GM19455 (cell line): ENCODE measurements at regions not wholly inside any gene's neighbourhood (a gene's known extent, or its start where the extent isn't known, plus 50 kb on each side); places are given as distances from the start of the nearest gene placed in this dataset.

Source experiments
- ATAC-seq: cut with Tn5 transposase; IDR thresholded peaks from one replicate; pipeline ENCODE4 v1.9.1; 2021; ENCODE audit not compliant: unreplicated experiment

DNA sequence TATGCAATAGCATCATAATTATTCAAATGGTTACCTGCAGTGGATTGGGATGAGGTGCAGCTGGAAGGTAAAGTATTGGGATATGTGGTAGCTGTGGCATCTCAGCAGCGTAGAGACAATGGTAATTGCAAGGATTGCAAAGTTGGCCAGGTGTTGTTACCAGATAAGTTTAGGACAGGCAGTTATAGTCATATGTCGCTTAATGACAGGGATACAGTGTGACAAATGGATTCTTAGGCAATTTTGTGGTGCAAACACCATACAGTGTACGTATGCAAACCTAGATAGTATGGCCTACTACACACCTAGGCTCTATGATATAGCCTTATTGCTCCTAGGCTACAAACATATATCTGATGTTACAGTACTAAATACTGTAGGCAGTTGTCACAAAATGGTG is 163.5 kb upstream of the LYZL2 start:
- no peak for ATAC-seq

DNA sequence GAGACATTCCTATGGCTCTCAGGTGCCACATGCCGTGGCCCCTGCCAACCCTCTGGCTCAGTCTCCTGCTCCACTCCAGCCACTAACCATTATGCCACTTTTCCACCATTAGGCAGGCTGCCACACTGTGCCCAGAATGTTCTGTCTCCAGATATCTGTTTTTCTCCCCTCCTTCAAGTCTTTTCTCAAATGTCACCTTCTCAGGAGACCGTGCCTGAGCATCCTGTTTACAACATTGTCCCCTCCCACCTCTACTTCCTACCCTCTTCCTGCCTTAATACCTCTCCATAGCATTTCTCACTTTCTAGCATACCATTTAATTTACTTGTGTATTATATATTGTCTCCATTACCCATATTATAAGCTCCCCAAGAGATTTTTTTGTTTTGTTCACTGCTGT is 162.5 kb upstream of the LYZL2 start:
- no peak for ATAC-seq

DNA sequence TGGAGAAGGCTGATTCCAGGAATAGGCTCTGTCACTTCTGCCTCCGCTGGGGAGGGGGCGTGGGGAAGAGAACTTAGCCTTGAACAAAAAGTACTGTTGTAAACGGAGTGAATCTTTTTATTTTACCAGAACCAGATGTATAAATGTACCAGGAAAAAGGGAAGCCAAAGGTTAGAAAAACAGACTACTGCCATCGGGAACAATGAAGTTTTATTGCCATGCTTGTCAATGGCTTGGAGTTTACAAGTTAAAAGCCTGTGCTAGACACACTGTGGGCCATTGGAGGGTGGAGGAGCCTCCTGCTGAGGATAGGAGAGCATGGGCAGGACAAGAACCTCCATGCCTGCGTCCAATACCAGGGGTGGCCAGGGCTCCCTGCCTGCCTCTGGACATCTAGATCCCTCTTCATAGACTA is 161.7 kb upstream of the LYZL2 start:
- no peak for ATAC-seq

DNA sequence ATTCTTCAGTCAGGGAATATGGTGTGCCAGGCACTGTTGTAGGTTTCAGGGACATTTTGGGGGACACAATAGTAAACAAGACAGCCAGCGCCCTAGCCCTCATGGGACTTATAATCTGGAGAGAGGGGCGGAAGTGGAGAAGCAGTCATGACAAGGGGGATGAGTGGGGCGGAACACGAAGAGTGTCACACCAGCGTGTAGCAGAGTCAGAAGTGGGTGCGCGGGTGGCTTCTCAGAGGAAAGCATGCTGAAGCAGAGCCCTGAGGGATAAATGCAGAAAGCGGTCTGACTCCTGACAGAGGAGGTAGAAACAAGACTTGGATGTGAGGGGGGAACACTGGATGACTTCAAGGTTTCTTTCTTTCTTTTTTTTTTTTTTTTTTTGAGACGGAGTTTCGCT is 160.3 kb upstream of the LYZL2 start:
- no peak for ATAC-seq

DNA sequence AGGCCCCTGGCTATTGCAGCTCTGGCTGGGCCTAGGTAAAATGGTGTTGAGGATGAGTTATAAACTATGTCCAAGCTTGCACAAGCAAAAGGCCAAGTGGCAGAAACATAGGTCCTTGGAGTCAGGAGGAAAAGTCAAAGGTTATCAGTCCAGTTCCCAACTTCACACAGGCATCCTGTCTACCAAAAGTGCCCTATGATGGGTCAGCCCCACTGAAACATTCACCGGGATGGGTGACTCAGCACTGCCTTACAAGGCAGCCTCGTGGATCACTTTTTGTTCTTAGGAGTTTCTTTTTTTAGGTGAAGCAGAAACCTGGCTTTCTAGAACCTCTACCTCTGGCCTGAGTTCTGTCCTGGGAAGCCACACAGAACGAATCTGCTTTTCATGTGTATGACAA is 158.8 kb upstream of the LYZL2 start:
- no peak for ATAC-seq

DNA sequence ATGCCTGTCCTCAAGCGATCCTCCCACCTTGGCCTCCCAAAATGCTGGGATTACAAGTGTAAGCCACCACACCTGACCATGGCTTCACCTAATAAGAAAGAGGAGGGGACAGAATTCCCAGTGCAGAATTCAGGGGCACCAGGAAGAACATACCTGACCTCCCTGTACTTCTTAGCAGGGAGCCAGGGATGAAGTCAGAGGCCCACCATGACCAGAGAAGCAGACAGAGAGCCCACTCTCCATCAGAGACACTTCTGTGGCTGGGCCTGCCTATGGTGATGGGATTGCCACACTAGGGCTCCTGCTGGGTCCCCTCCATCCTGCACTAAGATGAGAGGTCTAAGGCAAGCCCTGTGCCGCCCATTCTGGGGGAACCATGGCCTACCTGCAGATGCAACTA is 157.4 kb upstream of the LYZL2 start:
- no peak for ATAC-seq

DNA sequence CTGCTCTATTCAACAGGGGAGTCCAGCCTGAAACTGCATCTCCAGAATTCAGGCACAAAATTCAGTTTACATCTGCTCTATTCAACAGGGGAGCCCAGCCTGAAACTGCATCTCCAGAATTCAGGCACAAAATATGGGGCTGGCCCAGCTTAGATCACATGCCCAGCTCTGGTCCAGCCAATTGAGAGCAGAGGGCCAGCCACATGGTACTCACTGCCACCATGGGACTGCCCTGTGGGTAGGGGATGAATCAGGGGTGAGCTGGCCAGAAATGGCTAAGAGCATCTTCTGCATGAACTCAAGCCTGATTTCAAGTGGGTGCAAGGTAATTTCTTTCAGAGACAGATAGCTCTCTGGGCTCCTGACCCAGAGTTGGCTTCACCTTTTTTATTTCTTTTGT is 156.6 kb upstream of the LYZL2 start:
- ATAC-seq, result no peak

DNA sequence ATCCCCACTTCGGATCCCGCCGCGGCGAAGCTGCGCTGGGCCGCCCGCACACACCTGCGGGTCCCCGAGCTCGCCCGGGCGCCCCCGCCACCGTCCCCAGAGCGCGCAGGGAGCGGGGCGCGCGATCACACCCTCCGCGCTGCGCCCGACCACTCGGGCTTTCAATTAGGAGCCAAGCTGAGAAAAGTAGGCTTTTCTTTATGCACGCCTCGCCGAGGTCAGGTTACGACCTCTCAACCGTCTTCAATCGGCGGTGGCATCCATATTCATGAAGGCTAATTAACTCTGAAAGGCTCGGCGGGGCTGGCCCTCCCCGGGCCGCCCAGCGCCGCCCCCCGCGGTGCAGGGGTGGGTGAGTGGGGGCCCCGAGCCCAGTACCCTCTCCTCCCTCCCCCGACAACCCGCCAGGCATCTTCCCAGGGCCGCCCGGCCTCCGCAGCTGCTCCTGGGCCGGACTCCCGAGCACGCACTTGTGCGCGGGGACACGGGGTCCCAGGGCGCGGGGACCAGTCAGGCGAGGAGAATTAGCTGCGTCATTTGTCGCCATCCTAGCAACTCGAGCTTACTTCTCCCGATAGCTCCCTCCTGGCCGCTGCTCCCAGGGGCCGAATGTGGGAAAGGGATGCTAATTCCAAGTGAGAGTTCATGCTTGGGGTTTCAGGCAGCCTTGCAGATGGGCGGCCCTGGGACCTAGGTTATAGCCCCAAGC is 155.5 kb upstream of the LYZL2 start:
- no peak for ATAC-seq

DNA sequence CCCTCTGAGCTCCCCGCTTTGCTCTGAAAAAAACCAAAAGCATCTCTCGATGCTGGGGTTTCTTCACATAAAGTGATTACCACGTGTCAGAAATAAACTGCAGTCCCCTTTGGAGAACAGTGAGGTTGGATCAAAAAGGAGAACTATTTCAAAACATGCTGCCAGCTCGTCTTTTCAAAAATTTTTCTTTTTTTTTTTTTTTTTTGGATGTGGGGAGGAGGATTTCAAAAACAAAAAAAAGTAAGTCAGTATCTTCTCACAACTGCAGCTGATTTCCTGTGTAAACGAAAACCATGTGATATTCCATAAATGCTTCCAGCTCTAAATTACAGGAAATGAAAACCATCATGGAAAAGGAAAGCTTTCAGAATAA is 155.0 kb upstream of the LYZL2 start:
- ATAC-seq, result no peak

DNA sequence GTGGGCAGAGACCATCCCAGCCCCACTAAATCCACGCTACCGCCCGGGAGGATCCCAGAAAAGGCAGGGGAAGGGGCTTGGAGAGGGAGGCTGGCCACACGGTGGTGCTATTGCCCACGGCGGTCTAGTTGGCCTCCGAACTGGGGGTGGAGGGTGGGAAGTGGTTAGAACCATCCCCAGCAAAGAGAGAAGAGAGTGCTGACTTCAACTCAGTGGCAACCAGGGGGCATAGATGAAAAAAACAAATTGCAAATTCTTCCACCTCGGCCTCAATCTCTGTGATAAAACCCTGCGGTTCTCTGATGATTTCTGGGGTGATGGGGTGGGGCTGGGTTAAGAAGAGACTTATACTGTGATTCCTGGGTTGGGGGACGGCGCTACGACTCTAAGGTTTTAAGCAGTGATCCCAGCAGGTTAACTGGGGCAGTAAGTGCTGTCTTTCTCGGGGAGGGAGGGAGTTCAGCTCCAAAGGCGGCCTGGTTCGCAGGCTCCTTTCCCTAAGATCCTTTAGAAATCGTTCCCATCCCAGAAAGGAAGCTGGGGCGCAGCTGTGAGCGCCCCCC is 154.5 kb upstream of the LYZL2 start:
- ATAC-seq, result peak; percentile 41

DNA sequence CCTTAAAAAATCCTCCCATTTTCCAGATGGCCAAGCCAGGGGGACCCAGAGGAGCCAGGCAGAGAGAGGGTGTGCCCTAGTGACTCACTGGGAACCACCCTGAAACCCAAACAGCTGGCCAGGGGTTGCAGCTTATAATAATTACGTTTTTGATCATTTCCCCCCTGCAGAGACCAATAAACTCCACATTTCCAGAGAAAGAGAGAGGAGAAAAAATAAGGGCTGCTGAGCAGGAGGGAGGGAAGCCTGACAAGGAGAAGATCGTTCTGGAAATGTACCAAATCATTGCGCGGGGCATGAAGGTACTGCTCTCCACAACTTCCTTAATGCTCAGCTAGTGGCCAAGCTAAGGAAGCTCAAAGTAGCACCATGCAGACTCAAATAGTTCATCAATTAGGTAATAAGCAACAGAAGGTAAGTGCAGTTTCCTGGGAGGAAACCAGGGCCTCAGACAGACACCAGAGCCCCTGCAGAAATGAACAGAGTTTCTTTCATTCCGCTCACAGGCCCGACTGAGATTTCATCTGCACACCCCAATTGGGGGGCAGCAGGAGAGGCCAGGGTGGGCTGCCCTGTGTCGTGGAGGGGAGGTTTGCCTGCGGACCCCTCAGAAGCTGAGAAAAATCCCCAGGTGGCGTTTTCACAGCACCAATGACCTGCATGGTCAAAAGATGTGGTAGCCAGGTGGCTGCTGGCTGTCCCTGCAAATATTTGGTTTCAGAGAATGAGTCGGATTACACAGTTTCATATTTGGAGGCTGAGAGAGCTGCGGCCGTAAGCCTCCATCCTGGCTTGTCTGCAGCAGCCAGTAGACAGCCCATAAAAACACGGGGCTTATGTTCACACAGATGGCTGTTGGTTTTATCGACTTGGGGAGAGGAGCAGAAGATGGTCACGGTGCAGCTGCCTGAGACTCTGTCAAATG is 153.2 kb upstream of the LYZL2 start:
- ATAC-seq, result peak; percentile 52

DNA sequence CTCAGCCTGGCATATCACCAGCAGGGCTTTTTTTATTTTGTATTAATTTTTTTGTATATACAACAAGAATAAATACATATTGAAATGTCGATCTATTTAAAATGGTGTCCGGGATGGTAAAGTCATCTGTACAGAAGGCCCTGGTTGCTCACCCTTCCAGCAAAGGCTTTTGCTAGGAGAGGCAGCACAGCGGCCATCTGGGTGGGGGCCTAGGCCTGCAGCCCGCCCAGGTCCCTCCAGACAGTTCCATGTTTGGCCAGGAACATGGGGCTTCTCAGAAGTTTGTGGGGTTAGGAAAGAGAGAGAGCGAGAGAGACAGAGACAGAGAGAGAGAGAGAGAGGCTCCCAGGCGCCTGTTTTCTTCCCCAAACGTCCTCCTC is 152.6 kb upstream of the LYZL2 start:
- ATAC-seq, result no peak

DNA sequence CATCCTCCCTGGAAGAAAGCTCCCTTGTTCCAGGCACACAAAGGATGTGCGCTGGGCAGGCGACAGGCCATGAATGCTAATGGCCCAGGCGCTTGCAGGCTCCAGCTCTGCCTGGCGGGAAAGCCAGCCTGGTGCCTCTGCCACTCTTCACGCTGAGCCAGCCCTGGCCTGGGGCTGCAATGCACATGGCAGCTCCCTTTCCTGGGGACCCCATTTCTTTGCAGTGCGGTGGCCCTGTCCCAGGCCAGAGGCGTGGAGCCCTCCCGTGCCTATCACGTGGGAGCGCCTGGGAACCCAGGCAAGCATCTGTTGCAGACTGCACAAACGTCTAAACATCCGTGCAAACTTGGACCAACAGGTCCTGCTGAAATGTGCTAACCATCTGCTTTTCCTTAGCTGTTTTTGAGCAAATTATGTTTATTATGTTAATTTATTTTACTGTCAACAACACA is 152.1 kb upstream of the LYZL2 start:
- ATAC-seq, result no peak

DNA sequence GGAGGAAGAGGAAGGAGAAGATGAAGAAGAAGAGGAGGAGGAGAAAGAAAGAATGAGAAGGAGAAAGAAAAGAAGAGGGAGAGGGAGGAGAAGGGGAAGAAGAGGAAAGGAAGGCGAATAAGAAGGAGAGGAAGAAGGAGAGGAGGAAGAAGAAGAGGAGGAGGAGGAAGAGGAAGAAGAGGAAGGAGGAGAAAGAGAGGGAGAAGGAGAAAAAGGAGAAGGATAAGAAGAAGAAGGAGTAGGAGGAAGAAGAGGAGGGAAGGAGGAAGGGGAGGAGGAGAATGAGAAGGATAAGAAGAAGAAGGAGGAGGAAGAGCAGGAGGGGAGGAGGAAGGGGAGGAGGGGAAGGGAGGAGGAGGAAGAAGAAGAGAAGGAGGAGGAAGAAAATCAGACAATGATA is 149.2 kb upstream of the LYZL2 start:
- no peak for ATAC-seq

DNA sequence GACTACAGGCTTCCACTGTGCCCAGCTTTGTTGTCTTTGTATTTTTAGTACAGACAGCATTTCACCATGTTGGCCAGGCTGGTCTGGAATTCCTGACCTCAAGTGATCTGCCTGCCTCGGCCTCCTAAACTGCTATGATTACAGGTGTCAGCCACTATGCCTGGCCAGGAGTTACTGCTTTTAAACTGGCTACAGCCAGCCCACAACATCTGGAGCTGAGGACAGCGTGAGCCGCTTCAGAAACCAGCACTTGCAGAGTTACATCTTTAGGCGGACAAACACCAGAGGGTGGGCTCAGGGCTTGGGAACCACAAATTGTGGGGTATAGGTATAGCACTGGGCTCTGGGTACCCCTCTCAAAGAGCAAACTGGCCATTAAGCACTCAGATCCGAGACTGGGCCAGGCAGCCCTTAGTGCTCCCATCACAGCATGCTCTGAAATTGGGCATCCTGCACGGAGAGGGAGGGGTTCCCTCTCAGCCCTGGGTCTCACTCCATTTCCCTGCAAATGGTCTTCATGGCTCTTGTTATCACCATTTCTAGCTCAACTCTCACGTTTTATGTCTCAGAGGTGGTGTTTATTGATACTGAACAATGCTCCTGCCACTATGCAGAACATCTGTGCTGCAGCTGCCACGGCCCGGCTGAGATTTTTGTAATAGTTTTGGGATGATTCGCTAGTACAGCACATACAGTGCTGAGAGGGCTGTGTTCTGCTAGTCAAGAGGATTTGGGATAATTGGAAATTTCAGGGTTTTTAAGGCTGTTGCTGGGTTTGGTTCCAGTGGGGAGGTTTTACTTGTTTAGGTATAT is 146.4 kb upstream of the LYZL2 start:
- no peak for ATAC-seq

DNA sequence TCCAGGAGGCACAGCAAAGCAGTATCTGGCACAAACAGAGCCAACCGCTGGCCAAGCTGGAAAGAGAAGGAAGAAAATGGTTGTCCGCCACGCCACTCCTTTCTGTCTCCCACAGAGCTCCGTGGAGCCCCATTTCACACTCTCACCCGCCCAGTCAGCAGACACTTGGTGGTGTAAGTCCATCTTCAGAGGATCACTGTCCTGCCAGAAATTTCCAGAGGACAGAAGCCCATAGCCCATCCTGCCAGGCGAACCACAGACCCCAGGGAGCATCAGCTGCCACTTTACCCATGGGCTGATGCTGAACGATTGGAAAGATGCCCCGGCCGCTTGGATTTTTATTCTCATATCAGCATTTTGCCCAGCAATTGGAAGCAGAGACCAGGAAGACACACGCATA is 144.7 kb upstream of the LYZL2 start:
- ATAC-seq, result no peak

DNA sequence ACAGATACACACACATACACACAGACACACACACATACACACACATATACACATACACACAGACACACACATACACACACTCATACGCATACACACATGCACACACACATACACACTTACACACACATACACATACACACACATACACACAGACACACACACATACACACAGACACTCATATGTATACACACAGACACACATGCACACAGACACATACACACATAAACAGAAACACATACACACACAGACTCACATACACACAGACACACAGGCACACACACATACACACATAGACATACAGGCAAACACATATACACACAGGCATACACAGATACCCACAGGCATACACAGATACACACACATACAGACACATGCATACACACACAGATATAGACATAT is 143.9 kb upstream of the LYZL2 start:
- no peak for ATAC-seq

DNA sequence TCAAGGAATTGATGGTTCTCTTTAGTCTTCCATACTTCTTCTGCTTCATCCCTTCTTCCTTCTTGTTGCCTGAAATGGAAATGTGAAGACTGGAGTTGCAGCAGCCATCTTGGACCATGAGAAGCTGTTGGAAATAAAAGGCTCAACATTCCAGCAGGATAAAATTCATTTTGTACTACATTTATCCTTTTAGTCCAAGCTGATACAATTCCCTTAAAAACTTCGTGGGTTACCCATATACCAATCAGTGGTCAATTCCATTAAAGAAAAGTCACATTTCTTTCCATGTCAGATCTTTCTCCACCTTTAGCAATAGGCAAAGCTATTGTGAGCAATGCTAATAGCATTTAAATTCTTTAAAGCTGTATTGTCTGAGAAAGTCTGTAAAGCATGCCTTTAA is 141.3 kb upstream of the LYZL2 start:
- no peak for ATAC-seq

DNA sequence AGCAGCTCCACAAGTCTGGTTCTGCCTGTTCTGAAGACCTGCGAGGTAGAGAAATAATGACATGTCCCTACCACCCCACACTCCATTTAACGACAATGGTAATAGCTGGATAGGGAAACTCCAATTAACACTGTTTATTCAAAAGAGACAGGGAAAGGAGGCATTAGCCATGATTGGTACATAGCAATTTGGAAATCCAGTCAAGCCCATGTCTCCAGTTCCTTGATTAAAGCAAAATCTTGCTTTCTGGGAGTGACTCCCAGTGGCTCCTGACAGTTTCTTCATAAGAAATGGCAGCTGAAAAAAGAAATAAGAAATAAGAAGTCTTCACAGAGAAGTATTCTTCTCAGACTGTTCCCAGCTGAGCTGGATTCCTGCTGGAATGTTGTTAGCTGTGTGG is 140.7 kb upstream of the LYZL2 start:
- no peak for ATAC-seq

DNA sequence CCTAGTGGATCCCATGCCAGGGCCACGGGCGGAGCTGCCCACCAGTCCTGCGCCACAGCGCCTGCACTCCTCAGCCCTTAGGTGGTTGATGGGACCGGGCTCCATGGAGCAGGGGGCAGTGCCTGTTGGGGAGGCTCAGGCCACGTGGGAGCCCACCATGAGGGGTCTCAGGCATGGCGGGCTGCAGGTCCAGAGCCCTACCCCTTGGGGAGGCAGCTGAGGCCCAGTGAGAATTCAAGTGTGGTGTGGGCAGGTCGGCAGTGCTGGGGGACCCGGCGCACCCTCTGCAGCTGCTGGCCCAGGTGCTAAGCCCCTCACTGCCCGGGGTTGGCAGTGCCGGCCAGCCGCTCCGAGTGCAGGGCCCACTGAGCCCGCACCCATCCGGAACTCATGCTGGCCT is 139.8 kb upstream of the LYZL2 start:
- no peak for ATAC-seq

DNA sequence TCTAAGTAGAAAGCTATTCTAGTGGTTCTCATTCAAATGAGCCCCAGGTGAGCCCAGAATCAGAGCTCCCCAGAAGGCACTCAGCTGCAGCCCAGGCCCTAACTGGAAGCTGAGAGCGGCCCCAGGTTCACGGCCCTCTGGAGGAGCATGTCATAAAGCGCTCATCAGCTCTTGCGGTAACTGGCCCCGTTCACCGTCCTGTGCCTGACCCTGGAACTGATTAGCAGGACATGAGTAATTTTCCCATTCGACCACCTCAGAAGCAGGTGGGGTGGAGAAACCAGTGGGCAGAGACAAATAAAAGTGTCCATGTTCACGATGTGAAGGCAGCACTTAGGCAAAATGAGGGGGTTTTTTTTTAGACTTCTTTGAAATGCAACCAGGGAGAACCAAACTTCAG is 136.1 kb upstream of the LYZL2 start:
- ATAC-seq, result no peak
